GM19438 (cell line): ENCODE measurements at regions not wholly inside any gene's neighbourhood (a gene's known extent, or its start where the extent isn't known, plus 50 kb on each side); places are given as distances from the start of the nearest gene placed in this dataset.
"Not testable (repeated sequence)": the region's sequence is repeated elsewhere in the genome, so short reads cannot be mapped to it uniquely, and the experiment has no call there.

ENCODE experiments used
- ATAC-seq: cut with Tn5 transposase; IDR thresholded peaks from one replicate; pipeline ENCODE4 v1.9.1; 2021; ENCODE audit warnings: low read depth; ENCODE audit not compliant: unreplicated experiment

GRCh38 chr1:197985351-197985750 is 68.2 kb downstream of the LHX9 start:
- no peak for ATAC-seq

- no peak for ATAC-seq
Measured at GRCh38 chr1:197986817-197987216, 69.6 kb downstream of the LHX9 start.

- no peak for ATAC-seq
Measured at GRCh38 chr1:197987294-197987693, 70.1 kb downstream of the LHX9 start.

GRCh38 chr1:197988581-197988980 is 71.4 kb downstream of the LHX9 start:
- not testable (repeated sequence) for ATAC-seq

GRCh38 chr1:197989058-197989457 is 71.9 kb downstream of the LHX9 start:
- ATAC-seq: no peak

- ATAC-seq: no peak
Measured at GRCh38 chr1:197991594-197991993, 74.4 kb downstream of the LHX9 start.

GRCh38 chr1:197994907-197995407 is 77.8 kb downstream of the LHX9 start:
- ATAC-seq: no peak

- ATAC-seq: no peak
Measured at GRCh38 chr1:197995408-197996258, 78.5 kb downstream of the LHX9 start.

GRCh38 chr1:197996259-197996512 is 79.0 kb downstream of the LHX9 start:
- not testable (repeated sequence) for ATAC-seq

- ATAC-seq: no peak
Measured at GRCh38 chr1:197998110-197998509, 80.9 kb downstream of the LHX9 start.

- ATAC-seq: no peak
Measured at GRCh38 chr1:198001776-198002408, 84.7 kb downstream of the LHX9 start.

- no peak for ATAC-seq
Measured at GRCh38 chr1:198003468-198003867, 86.3 kb downstream of the LHX9 start.

GRCh38 chr1:198007011-198007410 is 89.8 kb downstream of the LHX9 start:
- ATAC-seq: no peak

GRCh38 chr1:198007687-198008607 is 90.8 kb downstream of the LHX9 start:
- no peak for ATAC-seq

- ATAC-seq: no peak
Measured at GRCh38 chr1:198014355-198014754, 97.2 kb downstream of the LHX9 start.

GRCh38 chr1:198015309-198015708 is 98.1 kb downstream of the LHX9 start:
- no peak for ATAC-seq

GRCh38 chr1:198018529-198018928 is 101.4 kb downstream of the LHX9 start:
- no peak for ATAC-seq

- ATAC-seq: no peak
Measured at GRCh38 chr1:198019126-198019525, 102.0 kb downstream of the LHX9 start.

GRCh38 chr1:198024336-198024735 is 107.2 kb downstream of the LHX9 start:
- no peak for ATAC-seq

GRCh38 chr1:198024782-198025181 is 107.6 kb downstream of the LHX9 start:
- ATAC-seq: no peak

- ATAC-seq: no peak
Measured at GRCh38 chr1:198030682-198031081, 113.5 kb downstream of the LHX9 start.
